Colonic mucosa (tissue), 4 donors: ENCODE measurements at regions not wholly inside any gene's neighbourhood (a gene's known extent, or its start where the extent isn't known, plus 50 kb on each side); places are given as distances from the start of the nearest gene placed in this dataset.

ENCODE experiments used
- DNase-seq: peaks from one replicate; pipeline ENCODE4 v3.0.0-alpha.2; 2020
- H3K27ac ChIP-seq: fragments of 200-600 bp; one replicate; pipeline ENCODE4 v1.8.0; 2021
- H3K27me3 ChIP-seq: fragments of 200-600 bp; one replicate; pipeline ENCODE4 v1.8.0; 2021
- H3K36me3 ChIP-seq: fragments of 200-600 bp; one replicate; pipeline ENCODE4 v1.8.0; 2021
- H3K4me1 ChIP-seq: fragments of 200-600 bp; one replicate; pipeline ENCODE4 v1.8.0; 2021; ENCODE audit warnings: mild to moderate bottlenecking
- H3K4me3 ChIP-seq: fragments of 200-600 bp; one replicate; pipeline ENCODE4 v1.8.0; 2021
- H3K9ac ChIP-seq, 2 donors: one replicate each; pipeline ENCODE4 v1.7.0; 2013; ENCODE audit warnings: control low read depth in 2 of 2, low read depth in 2 of 2, low read length in 2 of 2
- H3K9me3 ChIP-seq: fragments of 200-600 bp; one replicate; pipeline ENCODE4 v1.8.0; 2021
- intact Hi-C: fragments of 100-400 bp; cut with DNase I; formaldehyde crosslinking; loops from one replicate; pipeline ENCODE4 v1.14.1; 2022
- TF ChIP-seq, protein P1 (sequence below): fragments of 200-600 bp; IDR thresholded peaks from one replicate; pipeline ENCODE4 v1.8.0; 2022; ENCODE audit warnings: antibody characterized with exemption, mild to moderate bottlenecking
- donor health status: healthy.
- donor health status: DM: no; HTN: no; CAD: no.
- donor health status: DM: no; HTN: no; CAD: no.

DNA sequence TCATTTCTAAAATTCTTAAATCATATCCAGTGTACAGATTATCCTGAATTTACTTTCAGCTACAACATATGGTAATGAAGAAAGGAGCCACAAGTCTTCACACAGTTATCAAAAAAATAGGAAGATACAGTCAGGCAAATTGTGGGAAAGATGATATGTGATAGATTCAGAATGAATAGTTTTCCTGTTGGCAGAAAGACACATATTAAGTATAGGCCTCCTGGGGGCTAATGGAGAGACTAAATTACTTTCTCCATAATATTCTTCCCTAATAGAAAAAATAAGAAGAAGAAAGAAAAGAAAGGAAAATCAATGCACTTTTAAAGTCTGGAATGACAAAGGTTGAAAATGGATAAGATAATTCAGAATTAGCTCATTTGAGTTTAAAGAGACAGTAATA lies 2073.5 kb downstream of the LRRC4C start:
- Histone ChIP-seq H3K9ac (no peak overlapping the region), H3K9me3 (no peaks in the 10 kb centered on the region), H3K27me3 (no peaks in the 10 kb centered on the region), H3K36me3 (no peaks in the 10 kb centered on the region), H3K4me3 (no peak overlapping the region), H3K27ac (no peak overlapping the region), H3K4me1 (no peaks in the 10 kb centered on the region)
- no peak for DNase-seq
- TF ChIP-seq, protein P1, sequence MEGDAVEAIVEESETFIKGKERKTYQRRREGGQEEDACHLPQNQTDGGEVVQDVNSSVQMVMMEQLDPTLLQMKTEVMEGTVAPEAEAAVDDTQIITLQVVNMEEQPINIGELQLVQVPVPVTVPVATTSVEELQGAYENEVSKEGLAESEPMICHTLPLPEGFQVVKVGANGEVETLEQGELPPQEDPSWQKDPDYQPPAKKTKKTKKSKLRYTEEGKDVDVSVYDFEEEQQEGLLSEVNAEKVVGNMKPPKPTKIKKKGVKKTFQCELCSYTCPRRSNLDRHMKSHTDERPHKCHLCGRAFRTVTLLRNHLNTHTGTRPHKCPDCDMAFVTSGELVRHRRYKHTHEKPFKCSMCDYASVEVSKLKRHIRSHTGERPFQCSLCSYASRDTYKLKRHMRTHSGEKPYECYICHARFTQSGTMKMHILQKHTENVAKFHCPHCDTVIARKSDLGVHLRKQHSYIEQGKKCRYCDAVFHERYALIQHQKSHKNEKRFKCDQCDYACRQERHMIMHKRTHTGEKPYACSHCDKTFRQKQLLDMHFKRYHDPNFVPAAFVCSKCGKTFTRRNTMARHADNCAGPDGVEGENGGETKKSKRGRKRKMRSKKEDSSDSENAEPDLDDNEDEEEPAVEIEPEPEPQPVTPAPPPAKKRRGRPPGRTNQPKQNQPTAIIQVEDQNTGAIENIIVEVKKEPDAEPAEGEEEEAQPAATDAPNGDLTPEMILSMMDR: no peak
- intact Hi-C loops: no loop called here

DNA sequence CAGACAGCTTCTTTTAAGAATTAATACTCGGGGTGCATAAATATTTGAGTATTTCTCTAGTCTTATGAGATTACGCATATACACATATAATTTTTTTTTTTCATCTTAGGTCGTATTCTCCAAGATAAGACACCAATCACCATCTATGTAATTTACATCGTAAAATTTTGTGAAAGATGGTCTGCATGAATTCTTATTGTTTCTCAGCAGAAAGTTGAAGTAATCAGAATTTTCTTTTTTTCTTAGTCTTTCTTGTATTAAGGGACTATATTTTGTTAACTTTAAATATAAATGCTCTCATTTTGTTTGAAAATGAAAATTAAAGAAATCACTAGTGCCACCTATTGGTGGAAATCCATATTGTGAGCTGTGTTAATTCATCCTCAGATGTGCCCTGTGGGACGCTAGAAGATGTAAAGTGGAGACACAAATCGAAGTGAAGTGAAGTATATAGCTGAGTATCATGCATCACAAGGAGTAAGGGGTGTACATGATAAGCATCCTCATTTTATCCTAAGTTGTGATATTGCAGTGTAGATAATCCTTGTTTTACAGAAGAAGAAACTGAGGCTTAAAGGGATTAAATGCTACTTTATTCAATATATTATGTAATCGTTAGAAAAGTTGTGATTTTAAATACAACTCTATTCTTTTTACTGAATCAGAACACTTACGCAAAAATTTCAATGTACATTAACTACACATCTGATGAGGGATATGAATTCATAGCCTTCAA lies 2084.3 kb downstream of the LRRC4C start:
- no peaks in the 10 kb centered on the region for H3K36me3 ChIP-seq
- intact Hi-C loops: loop anchor here (10.0 kb wide), 1 partner anchor 1430 kb away; no protein-coding TSS in a partner anchor
- no peak overlapping the region for H3K27ac ChIP-seq
- no peak overlapping the region for H3K9ac ChIP-seq
- no peaks in the 10 kb centered on the region for H3K27me3 ChIP-seq
- no peaks in the 10 kb centered on the region for H3K4me1 ChIP-seq
- TF ChIP-seq, protein P1: peak; percentile 52
- no peak overlapping the region for H3K4me3 ChIP-seq
- no peaks in the 10 kb centered on the region for H3K9me3 ChIP-seq
- no peak for DNase-seq

DNA sequence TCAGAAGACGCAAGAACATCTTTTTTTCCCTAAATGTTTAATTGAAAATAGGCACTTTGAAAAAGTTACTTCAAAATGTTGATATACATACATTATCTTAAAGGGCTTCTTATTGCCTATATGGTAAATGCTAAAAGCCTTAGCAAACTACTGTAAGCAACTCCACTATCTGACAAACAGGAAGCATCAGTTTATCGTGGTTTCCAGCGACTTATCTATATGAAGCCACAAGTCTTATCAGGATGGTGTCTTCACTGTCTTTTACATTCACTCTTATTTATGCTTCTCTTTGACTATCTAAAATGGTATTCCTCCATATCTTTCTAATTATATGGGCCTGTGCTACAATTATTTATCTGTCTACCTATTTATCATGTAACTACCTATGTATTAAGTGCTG lies 2091.9 kb downstream of the LRRC4C start:
- Histone ChIP-seq H3K4me1 (no peaks in the 10 kb centered on the region), H3K9me3 (no peaks in the 10 kb centered on the region), H3K27me3 (no peaks in the 10 kb centered on the region), H3K4me3 (no peak overlapping the region), H3K27ac (no peak overlapping the region), H3K9ac (no peak overlapping the region), H3K36me3 (no peaks in the 10 kb centered on the region)
- TF ChIP-seq, protein P1: no peak
- DNase-seq: no peak
- intact Hi-C loops: no loop called here

DNA sequence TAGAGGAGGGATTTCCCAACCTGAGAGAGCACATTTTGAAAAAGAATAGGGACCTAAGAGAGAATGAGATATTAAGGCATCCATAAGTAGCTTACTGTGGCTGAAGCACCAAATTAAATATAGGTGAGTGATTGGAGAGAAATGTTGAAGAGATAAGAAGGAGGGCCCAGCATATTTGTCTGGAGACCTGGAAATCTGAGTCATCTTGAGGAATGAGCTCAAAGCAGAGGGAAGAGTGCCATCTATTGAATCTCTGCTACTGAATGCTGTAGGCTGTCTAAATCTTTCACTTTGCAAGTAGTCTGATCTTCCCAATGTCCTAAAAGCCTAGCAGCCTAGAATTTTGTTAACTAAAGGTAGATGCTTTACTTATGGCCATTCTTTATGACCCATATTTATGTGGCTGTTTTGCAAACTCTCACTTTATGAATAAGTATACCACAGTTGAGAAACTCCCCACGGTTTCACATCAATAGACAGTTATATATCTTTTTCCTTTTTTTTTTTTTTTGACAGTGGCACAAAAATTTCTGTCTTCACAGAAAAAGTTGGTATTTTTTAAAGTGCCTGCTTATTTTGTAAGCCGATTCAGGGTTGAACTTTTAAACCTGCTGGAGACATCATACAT lies 2093.5 kb downstream of the LRRC4C start:
- no peak for DNase-seq
- H3K4me3 ChIP-seq: no peak overlapping the region
- TF ChIP-seq, protein P1: no peak
- no peaks in the 10 kb centered on the region for H3K36me3 ChIP-seq
- no peak overlapping the region for H3K27ac ChIP-seq
- no peaks in the 10 kb centered on the region for H3K9me3 ChIP-seq
- no peaks in the 10 kb centered on the region for H3K4me1 ChIP-seq
- no peak overlapping the region for H3K9ac ChIP-seq
- intact Hi-C loops: no loop called here
- H3K27me3 ChIP-seq: no peaks in the 10 kb centered on the region

DNA sequence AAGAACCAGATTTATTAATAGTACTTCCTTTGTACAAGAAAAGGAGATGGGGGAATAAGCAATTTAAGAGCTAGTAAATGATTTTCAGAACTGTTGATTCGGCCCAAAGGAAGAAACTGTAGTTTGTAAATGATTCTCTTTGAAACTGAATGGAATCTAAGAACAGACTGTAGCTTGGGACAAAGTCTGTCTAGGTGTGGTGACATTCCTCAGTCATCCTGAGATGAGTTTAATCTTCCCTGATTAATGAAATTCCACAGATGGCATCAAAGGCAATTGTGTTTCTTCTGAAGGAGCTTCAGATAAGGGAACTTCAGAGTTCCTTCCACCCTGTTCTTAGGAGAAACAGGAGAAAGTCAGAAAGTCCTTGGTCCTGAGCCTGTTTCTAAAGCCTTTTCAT lies 2095.9 kb downstream of the LRRC4C start:
- intact Hi-C loops: no loop called here
- no peak for DNase-seq
- no peak overlapping the region for H3K4me3 ChIP-seq
- no peak overlapping the region for H3K27ac ChIP-seq
- TF ChIP-seq, protein P1: no peak
- H3K9me3 ChIP-seq: no peaks in the 10 kb centered on the region
- no peaks in the 10 kb centered on the region for H3K27me3 ChIP-seq
- no peaks in the 10 kb centered on the region for H3K36me3 ChIP-seq
- H3K4me1 ChIP-seq: no peaks in the 10 kb centered on the region
- no peak overlapping the region for H3K9ac ChIP-seq
